Renal cortex interstitium (tissue), 11 donors: ENCODE measurements at regions not wholly inside any gene's neighbourhood (a gene's known extent, or its start where the extent isn't known, plus 50 kb on each side); places are given as distances from the start of the nearest gene placed in this dataset.

Experiments
- DNase-seq, 11 donors: peaks; one replicate each; pipeline ENCODE4 v3.0.0-alpha.2; 2013; ENCODE audit warnings: low read depth in 9 of 11, low spot score in 4 of 11; ENCODE audit errors: extremely low read depth in 1 of 11

GRCh38 chr12:34186492-34186891 is 164.2 kb downstream of the ALG10 start:
- no peak for DNase-seq

- no peak for DNase-seq
These were observed 166.7 kb downstream of the ALG10 start for GRCh38 chr12:34188974-34189373.

- no peak for DNase-seq
These were observed 167.8 kb downstream of the ALG10 start for GRCh38 chr12:34190054-34190453.

GRCh38 chr12:34198924-34199323 is 176.6 kb downstream of the ALG10 start:
- DNase-seq = no peak

- no peak for DNase-seq
These were observed 181.7 kb downstream of the ALG10 start for GRCh38 chr12:34203866-34204620.

- DNase-seq = no peak
These were observed 182.6 kb downstream of the ALG10 start for GRCh38 chr12:34204830-34205285.

- no peak for DNase-seq
These were observed 183.1 kb downstream of the ALG10 start for GRCh38 chr12:34205401-34205800.

GRCh38 chr12:34206061-34206785 is 183.9 kb downstream of the ALG10 start:
- no peak for DNase-seq

GRCh38 chr12:34207858-34208257 is 185.6 kb downstream of the ALG10 start:
- no peak for DNase-seq

GRCh38 chr12:34208331-34209258 is 186.3 kb downstream of the ALG10 start:
- DNase-seq = no peak

- no peak for DNase-seq
These were observed 187.1 kb downstream of the ALG10 start for GRCh38 chr12:34209259-34209835.

GRCh38 chr12:34210183-34210582 is 187.9 kb downstream of the ALG10 start:
- DNase-seq = no peak

GRCh38 chr12:34210689-34211530 is 188.6 kb downstream of the ALG10 start:
- no peak for DNase-seq

GRCh38 chr12:34212651-34213050 is 190.4 kb downstream of the ALG10 start:
- no peak for DNase-seq

- no peak for DNase-seq
These were observed 191.7 kb downstream of the ALG10 start for GRCh38 chr12:34214011-34214410.

GRCh38 chr12:34215213-34215892 is 193.1 kb downstream of the ALG10 start:
- DNase-seq = no peak

GRCh38 chr12:34215893-34216285 is 193.6 kb downstream of the ALG10 start:
- no peak for DNase-seq

- DNase-seq = no peak
These were observed 195.4 kb downstream of the ALG10 start for GRCh38 chr12:34217660-34218059.
